DND-41 (cell line): ENCODE measurements at regions not wholly inside any gene's neighbourhood (a gene's known extent, or its start where the extent isn't known, plus 50 kb on each side); places are given as distances from the start of the nearest gene placed in this dataset.

ENCODE experiments used
- ATAC-seq: fragments of 200-7000 bp; cut with Tn5 transposase; 3 replicates; pipeline ENCODE4 v1.9.1; 2021; ENCODE audit warnings: low read depth; ENCODE audit not compliant: insufficient read depth
- DNase-seq: peaks from one replicate; pipeline ENCODE4 v3.0.0-alpha.2; 2020
- H2AFZ ChIP-seq: 2 replicates; pipeline ENCODE4 v1.6.0; 2012; ENCODE audit warnings: low read depth, low read length
- H3K27ac ChIP-seq: 2 replicates; pipeline ENCODE4 v1.5.1; 2012; ENCODE audit warnings: low read length, inconsistent platforms
- H3K27me3 ChIP-seq: fragments of 200-600 bp; sonication (generic); 2 replicates; pipeline ENCODE4 v1.6.0; 2012; ENCODE audit warnings: low read length, mild to moderate bottlenecking, inconsistent platforms; ENCODE audit not compliant: insufficient read depth, poor library complexity
- H3K36me3 ChIP-seq: 2 replicates; pipeline ENCODE4 v1.5.1; 2012; ENCODE audit warnings: low read length, inconsistent platforms; ENCODE audit not compliant: insufficient read depth
- H3K4me1 ChIP-seq: 2 replicates; pipeline ENCODE4 v1.5.1; 2012; ENCODE audit warnings: mild to moderate bottlenecking, low read length; ENCODE audit not compliant: insufficient read depth
- H3K4me2 ChIP-seq: 2 replicates; pipeline ENCODE4 v1.6.0; 2012; ENCODE audit warnings: mild to moderate bottlenecking, moderate library complexity, low read length, inconsistent platforms; ENCODE audit not compliant: insufficient read depth
- H3K4me3 ChIP-seq, 2 experiments: fragments of 200-600 bp in 1 of 2; shearing (Covaris generic) in 1 of 2; 2 replicates each; pipeline ENCODE4 v1.5.1; 2012 to 2016; ENCODE audit warnings: inconsistent platforms in 2 of 2, low read length in 2 of 2, mild to moderate bottlenecking in 2 of 2, low read depth in 1 of 2, moderate library complexity in 1 of 2
- H3K79me2 ChIP-seq: 2 replicates; pipeline ENCODE4 v1.6.0; 2012; ENCODE audit warnings: low read length, inconsistent platforms; ENCODE audit not compliant: insufficient read depth
- H3K9ac ChIP-seq: 2 replicates; pipeline ENCODE4 v1.6.0; 2012; ENCODE audit warnings: low read depth, mild to moderate bottlenecking, inconsistent platforms, low read length, moderate library complexity
- H3K9me3 ChIP-seq: 2 replicates; pipeline ENCODE4 v1.5.1; 2012; ENCODE audit warnings: low read length, moderate library complexity, mild to moderate bottlenecking, inconsistent platforms; ENCODE audit not compliant: insufficient read depth, severe bottlenecking
- H4K20me1 ChIP-seq: 2 replicates; pipeline ENCODE4 v1.6.0; 2012; ENCODE audit warnings: low read length; ENCODE audit not compliant: insufficient read depth
- CTCF ChIP-seq: IDR thresholded peaks from 2 replicates; pipeline ENCODE4 v1.5.1; 2012; ENCODE audit warnings: borderline replicate concordance, low read length, moderate library complexity, mild to moderate bottlenecking; ENCODE audit not compliant: poor library complexity, severe bottlenecking; ENCODE audit errors: extremely low read depth
- EZH2 ChIP-seq: IDR thresholded peaks from 3 replicates; pipeline ENCODE4 v1.6.1; 2012; ENCODE audit warnings: borderline replicate concordance, low read depth, mild to moderate bottlenecking, moderate library complexity, low read length, inconsistent platforms; ENCODE audit not compliant: severe bottlenecking

GRCh38 chr11:134543241-134543640 is 131.2 kb upstream of the B3GAT1 start:
- ATAC-seq: no peak
- H3K36me3 ChIP-seq: no peaks in the 10 kb centered on the region
- no peak overlapping the region for H3K27ac ChIP-seq
- no peaks in the 10 kb centered on the region for H3K79me2 ChIP-seq
- H3K27me3 ChIP-seq: no peaks in the 10 kb centered on the region
- H3K4me2 ChIP-seq: no peak overlapping the region
- H3K9ac ChIP-seq: no peak overlapping the region
- H3K4me3 ChIP-seq: no peak overlapping the region
- TF ChIP-seq CTCF (no peak), EZH2 (no peak)
- H3K9me3 ChIP-seq: no peaks in the 10 kb centered on the region
- no peak for DNase-seq
- H2AFZ ChIP-seq: no peak overlapping the region
- H4K20me1 ChIP-seq: no peaks in the 10 kb centered on the region
- no peaks in the 10 kb centered on the region for H3K4me1 ChIP-seq

GRCh38 chr11:134542401-134543165 is 130.5 kb upstream of the B3GAT1 start:
- Histone ChIP-seq H3K27me3 (no peaks in the 10 kb centered on the region), H4K20me1 (no peaks in the 10 kb centered on the region), H3K9me3 (no peaks in the 10 kb centered on the region), H3K4me2 (no peak overlapping the region), H3K79me2 (no peaks in the 10 kb centered on the region), H3K27ac (no peak overlapping the region), H3K4me3 (no peak overlapping the region), H3K36me3 (no peaks in the 10 kb centered on the region), H2AFZ (no peak overlapping the region), H3K9ac (no peak overlapping the region), H3K4me1 (no peaks in the 10 kb centered on the region)
- TF ChIP-seq EZH2 (no peak), CTCF (no peak)
- ATAC-seq: no peak
- DNase-seq: no peak

- Histone ChIP-seq H2AFZ (no peak overlapping the region), H3K4me1 (no peaks in the 10 kb centered on the region), H3K27me3 (no peaks in the 10 kb centered on the region), H3K4me3 (no peak overlapping the region), H4K20me1 (no peaks in the 10 kb centered on the region), H3K4me2 (no peak overlapping the region), H3K36me3 (no peaks in the 10 kb centered on the region), H3K79me2 (no peaks in the 10 kb centered on the region), H3K27ac (no peak overlapping the region), H3K9ac (no peak overlapping the region), H3K9me3 (no peaks in the 10 kb centered on the region)
- no peak for ATAC-seq
- TF ChIP-seq EZH2: no peak
- no peak for TF ChIP-seq CTCF
- no peak for DNase-seq
Measured at GRCh38 chr11:134541951-134542350, 129.9 kb upstream of the B3GAT1 start.

- no peaks in the 10 kb centered on the region for H3K4me1 ChIP-seq
- no peak overlapping the region for H2AFZ ChIP-seq
- H3K36me3 ChIP-seq: no peaks in the 10 kb centered on the region
- H3K27me3 ChIP-seq: no peaks in the 10 kb centered on the region
- H3K4me2 ChIP-seq: no peak overlapping the region
- no peak overlapping the region for H3K9ac ChIP-seq
- H4K20me1 ChIP-seq: no peaks in the 10 kb centered on the region
- ATAC-seq (no peak), DNase-seq (no peak)
- H3K79me2 ChIP-seq: no peaks in the 10 kb centered on the region
- no peak overlapping the region for H3K4me3 ChIP-seq
- no peak overlapping the region for H3K27ac ChIP-seq
- H3K9me3 ChIP-seq: no peaks in the 10 kb centered on the region
- TF ChIP-seq EZH2 (no peak), CTCF (no peak)
Measured at GRCh38 chr11:134541355-134541754, 129.3 kb upstream of the B3GAT1 start.
